HG03354 (cell line): ENCODE measurements at regions not wholly inside any gene's neighbourhood (a gene's known extent, or its start where the extent isn't known, plus 50 kb on each side); places are given as distances from the start of the nearest gene placed in this dataset.
"Not testable (repeated sequence)": the region's sequence is repeated elsewhere in the genome, so short reads cannot be mapped to it uniquely, and the experiment has no call there.

Experiments used
- ATAC-seq: cut with Tn5 transposase; IDR thresholded peaks from one replicate; pipeline ENCODE4 v1.9.1; 2021; ENCODE audit warnings: mild to moderate bottlenecking; ENCODE audit not compliant: unreplicated experiment, poor library complexity, severe bottlenecking

- no peak for ATAC-seq
These were observed 237.1 kb downstream of the ANKRD60 start for GRCh38 chr20:57991211-57991881.

GRCh38 chr20:57990396-57990987, 238.0 kb downstream of the ANKRD60 start:
- ATAC-seq, result no peak

GRCh38 chr20:57988828-57989227, 239.6 kb downstream of the ANKRD60 start:
- ATAC-seq, result no peak

DNA sequence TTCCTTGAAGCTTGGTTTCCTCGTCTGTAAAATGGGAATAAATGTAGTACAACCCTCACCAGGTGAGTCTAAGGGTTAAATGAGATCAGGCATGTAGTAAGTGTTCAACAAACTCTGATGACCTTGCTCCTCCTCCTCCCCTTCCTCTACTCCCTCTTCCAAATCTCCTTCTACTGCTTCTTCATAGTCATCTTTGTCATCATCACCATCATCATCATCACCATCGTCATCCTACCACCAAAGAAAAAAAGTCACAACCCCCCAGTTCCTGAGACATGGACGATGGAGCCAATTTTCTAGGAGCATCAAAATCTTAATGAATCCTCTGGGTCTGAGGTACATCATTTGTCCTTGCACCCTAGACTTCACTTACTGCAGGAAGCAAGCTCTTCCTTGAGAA, 240.0 kb downstream of the ANKRD60 start:
- ATAC-seq, result no peak

DNA sequence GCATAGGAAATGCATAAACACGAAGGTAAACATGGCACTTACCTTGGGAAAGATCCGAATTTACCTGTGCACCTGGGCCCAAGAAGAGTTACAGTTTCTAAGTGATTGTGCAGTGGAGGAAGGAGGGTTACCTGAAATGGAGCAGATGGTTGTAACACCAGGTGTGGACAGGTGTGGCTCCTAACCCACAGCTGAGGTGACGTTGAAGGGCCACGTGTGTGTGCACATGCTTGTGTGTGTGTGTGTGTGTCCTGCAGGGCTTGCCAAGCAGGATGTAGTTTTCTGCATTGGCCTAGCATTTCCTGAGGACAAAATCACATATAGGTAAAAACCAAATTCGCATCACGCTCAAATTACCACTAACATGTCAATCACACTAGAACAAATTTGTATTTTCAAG, 240.8 kb downstream of the ANKRD60 start:
- no peak for ATAC-seq

DNA sequence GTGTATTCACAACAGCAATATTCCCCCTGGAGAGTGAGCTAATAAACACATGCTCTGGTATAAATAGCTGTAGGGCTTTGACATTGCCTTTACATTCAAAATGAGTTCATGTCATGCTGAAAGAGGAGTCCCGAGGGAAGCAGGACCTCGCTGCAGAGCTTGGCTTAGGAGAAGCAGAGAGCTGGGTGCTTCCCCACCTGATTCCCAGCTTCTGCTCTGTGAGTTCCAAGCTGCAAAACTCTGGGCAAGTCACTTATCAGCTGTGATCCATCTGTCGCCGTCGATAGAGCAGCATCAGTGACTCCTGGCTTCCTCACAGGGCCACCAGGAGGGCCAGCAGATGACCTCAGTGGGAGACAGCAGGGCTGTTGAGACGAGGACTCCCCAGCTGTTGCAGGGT, 241.8 kb downstream of the ANKRD60 start:
- no peak for ATAC-seq

- ATAC-seq, result no peak
These were observed 243.2 kb downstream of the ANKRD60 start for GRCh38 chr20:57985278-57985677.

DNA sequence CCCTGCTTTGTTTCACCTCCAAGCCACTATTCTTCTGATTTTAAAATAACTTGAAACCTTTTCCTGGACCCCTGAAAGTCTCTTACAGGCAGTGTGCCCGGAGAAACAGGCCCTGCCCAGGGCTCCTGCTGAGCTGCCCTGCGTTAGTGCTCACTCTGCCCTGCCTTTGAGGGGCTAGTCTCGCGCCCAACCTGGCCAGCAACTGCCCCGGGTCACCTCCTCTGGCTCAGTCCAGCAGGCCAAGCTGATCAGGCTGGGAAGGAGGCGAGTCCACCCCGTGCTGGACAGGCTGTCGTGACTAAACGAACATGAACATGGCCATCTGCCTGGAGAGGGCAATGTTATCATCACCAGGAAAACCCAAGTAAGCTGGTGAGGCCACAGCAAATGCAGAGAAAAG, 245.4 kb downstream of the ANKRD60 start:
- no peak for ATAC-seq

DNA sequence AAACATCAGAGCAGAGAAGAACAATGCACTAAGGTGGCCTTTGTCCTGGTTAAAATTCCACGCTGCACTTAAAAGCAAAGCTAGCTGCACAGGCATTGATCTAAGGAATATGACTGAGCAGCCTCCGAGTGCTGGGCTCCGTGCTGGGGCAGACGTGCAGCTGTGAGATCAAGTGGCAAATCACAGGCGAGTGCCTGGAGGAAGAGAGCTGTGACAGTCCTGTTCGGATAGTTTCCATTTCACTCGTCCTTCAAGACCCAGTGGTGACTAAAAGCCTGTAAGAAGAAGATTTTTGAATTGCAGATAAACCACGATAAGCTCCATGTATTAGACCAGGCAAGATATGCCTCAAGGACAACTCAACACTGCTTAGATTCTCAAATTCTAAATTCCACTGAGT, 247.9 kb downstream of the ANKRD60 start:
- no peak for ATAC-seq

DNA sequence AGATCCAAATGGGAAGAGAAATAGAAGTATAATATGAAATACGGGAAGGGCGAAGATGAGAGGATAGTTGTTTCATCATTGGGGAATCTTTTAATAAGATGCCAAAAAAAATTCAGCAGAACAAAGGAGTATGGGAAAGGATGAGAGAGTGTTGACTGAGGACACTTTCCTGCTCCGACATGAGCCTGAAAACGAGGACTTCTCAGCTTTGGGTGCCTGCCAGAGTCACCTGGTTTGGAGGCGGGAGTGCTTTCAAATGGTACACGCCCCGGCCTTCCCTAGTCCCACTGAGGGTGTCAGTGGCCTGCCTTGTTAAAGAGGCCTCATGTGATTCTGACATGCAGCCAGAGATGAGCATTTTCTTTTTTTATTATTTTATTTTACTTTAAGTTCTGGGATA, 250.9 kb downstream of the ANKRD60 start:
- no peak for ATAC-seq

DNA sequence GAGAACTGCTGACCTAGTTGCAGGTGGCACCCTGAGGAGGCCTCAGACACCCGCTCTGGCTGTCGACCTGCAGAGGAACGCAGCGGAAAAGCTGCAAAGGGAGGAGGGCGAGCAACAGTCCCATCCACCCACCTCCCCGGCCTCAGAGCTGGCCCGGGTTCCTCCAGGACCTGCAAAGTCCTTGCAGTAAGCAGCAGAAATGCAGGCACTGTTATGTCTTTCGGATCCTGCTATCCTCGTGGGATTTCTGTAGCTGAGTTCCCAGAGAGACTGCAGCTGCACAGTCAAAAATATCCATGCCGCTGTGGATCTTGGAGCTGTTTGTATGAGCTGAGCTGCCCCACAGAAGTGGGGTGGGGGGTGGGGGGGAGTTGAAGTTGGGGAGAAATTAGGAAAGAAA, 251.3 kb downstream of the ANKRD60 start:
- ATAC-seq, result no peak

DNA sequence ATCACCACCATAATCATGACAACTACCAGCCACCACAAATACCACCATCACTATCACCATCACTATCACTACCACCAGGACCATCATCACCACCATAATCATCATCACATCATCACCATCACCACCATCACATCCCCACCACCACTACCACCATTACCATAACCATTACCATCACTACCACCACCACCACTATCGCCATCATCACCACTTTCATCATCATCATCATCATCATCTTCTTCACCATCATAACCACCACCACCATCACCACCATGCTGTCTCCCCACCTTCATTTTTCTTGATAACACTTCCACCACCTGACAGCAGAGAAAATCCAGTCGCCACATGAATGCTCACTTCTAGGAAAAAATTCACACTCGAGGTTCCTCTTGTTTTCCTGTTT, 253.6 kb downstream of the ANKRD60 start:
- no peak for ATAC-seq

GRCh38 chr20:57973886-57974285, 254.6 kb downstream of the ANKRD60 start:
- no peak for ATAC-seq

DNA sequence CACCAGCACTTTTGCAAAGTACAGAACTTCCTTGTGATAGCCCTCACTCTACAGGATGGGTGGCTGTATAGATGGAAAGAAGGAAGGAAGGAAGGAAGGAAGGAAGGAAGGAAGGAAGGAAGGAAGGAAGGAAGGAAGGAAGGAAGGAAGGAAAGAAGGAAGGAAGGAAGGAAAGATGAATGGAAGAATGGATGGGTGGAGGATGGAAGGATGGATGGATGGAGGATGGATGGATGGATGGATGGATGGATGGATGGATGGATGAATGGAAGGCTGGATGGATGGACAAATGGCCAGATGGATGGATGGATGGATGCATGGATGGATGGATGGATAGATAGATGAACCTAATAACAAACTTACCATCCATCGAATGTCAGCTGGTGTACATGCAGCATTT, 256.9 kb downstream of the ANKRD60 start:
- ATAC-seq, result not testable (repeated sequence)

- no peak for ATAC-seq
These were observed 257.6 kb downstream of the ANKRD60 start for GRCh38 chr20:57970856-57971255.

DNA sequence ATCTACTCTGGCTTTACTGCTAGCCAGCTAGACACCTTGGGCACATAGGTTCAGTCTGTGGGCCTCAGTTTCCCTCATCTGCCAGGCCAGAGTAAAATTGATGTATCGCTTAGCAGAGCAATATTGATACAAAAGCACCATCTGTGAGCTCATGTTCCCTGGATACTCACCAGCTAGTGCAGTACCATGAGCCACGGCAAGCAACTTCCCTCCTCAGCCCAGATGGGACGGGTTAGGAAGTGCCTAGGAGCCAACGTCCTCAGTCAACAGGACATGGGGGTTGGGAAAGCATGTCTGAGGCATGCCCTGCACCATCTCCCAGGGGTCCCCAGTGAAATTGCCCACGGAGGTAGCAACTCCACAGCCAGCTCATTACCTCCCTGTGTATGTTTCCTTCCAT, 258.3 kb downstream of the ANKRD60 start:
- ATAC-seq, result no peak

DNA sequence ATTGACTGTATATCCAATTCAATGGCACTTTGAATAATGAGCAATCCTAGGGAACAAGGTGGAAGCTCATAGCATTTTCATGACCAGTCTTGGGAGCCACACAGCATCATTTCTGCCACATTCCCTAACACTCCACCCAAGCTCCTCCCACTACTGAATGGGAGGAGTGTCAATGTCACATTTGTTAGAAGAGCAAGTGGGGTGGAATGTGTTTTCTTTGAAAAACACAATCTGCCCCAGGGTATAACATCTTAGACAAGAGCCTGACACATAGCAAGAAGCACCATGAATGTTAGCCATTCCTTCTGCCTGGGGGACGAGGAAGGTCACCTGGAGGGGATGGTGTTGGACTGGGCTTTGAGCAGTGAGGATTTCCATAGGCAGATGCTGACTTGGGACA, 258.3 kb upstream of the PMEPA1 start:
- no peak for ATAC-seq

GRCh38 chr20:57967364-57967763, 257.5 kb upstream of the PMEPA1 start:
- no peak for ATAC-seq

DNA sequence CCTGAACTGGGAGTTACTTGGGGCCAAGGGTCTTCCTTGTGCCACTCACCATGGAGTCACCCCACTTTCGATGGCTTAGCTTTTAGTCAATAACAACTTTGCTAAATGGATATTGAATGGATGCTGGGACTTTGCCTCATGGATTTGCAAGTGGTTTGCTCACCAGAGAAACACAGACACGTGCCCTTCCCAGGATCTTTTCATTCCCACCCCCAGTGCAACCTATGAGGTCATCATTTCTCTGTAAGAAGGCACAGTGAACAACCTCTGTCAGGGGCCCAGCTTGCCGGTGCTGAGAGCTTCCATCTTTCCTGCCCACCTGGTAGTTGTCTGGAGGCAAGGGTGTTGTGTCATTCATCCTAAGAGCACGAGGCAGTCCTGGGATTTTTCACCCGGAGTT, 256.8 kb upstream of the PMEPA1 start:
- ATAC-seq, result no peak

DNA sequence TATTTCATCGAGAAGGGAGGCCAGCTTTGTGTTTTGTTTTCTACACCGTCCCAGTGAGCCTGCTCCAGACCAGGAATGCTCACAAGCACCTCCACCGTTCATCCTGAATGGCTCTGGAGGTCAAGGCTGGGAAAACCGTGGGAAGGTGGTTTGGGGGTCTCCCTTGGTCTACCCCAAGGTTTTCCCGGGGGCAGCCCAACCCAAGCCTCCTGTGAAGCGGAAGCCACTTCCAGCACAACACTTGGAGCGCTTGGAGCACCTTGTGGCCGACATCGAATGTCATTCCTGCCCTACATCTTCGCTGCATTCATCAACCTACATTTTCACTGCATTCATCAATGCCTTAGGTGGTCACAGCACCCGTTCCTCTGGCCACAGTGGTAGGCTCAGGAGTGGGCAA, 255.6 kb upstream of the PMEPA1 start:
- no peak for ATAC-seq

GRCh38 chr20:57964011-57964862, 254.4 kb upstream of the PMEPA1 start:
- ATAC-seq, result no peak
